CD14-positive monocyte (primary cell): ENCODE measurements at regions not wholly inside any gene's neighbourhood (a gene's known extent, or its start where the extent isn't known, plus 50 kb on each side); places are given as distances from the start of the nearest gene placed in this dataset.

ENCODE experiments used
- DNase-seq, 3 donors: peaks; one replicate each; pipeline ENCODE4 v3.0.0-alpha.2; 2011 to 2022
- H2AFZ ChIP-seq: 2 replicates; pipeline ENCODE4 v1.6.0; 2012; ENCODE audit warnings: mild to moderate bottlenecking, low read depth, low read length, inconsistent platforms; ENCODE audit not compliant: insufficient read depth, poor library complexity, severe bottlenecking
- H3K27ac ChIP-seq, 2 donors: 1 replicate in 1 of 2; 2 replicates in 1 of 2; pipeline ENCODE4 v1.5.1; 2012 to 2013; ENCODE audit warnings: low read length in 2 of 2, control low read depth in 1 of 2, inconsistent platforms in 1 of 2, low read depth in 1 of 2, mild to moderate bottlenecking in 1 of 2
- H3K27me3 ChIP-seq, 2 donors: one replicate each; pipeline versions ENCODE4 v1.6.0 to v1.6.1; 2011 to 2013; ENCODE audit warnings: low read length in 2 of 2; ENCODE audit not compliant: control insufficient read depth in 2 of 2, insufficient read depth in 2 of 2
- H3K36me3 ChIP-seq, 2 donors: replicated peaks in 1 of 2; 1 replicate in 1 of 2; 2 replicates in 1 of 2; pipeline versions ENCODE4 v1.5.1 to v1.6.1; 2012 to 2013; ENCODE audit warnings: low read length in 2 of 2, control low read depth in 1 of 2, inconsistent platforms in 1 of 2, mild to moderate bottlenecking in 1 of 2; ENCODE audit not compliant: insufficient read depth in 2 of 2, control insufficient read depth in 1 of 2
- H3K4me1 ChIP-seq, 2 donors: 1 replicate in 1 of 2; 2 replicates in 1 of 2; pipeline versions ENCODE4 v1.5.1 to v1.6.1; 2012 to 2013; ENCODE audit warnings: low read length in 2 of 2, control low read depth in 1 of 2, inconsistent platforms in 1 of 2, mild to moderate bottlenecking in 1 of 2, moderate library complexity in 1 of 2; ENCODE audit not compliant: insufficient read depth in 2 of 2, control insufficient read depth in 1 of 2
- H3K4me2 ChIP-seq: replicated peaks from 2 replicates; pipeline ENCODE3; 2012; ENCODE audit warnings: low read length, moderate library complexity, mild to moderate bottlenecking; ENCODE audit not compliant: poor library complexity, severe bottlenecking; ENCODE audit errors: extremely low read depth
- H3K4me3 ChIP-seq, 3 experiments: fragments of 200-600 bp in 1 of 3; sonication (generic) in 1 of 3; replicated peaks in 1 of 3; 1 replicate in 2 of 3; 2 replicates in 1 of 3; pipeline ENCODE4 v1.5.1; 2011 to 2013; ENCODE audit warnings: low read length in 3 of 3, mild to moderate bottlenecking in 3 of 3, control low read depth in 2 of 3, low read depth in 2 of 3, inconsistent platforms in 1 of 3, moderate library complexity in 1 of 3
- H3K79me2 ChIP-seq: 2 replicates; pipeline ENCODE4 v1.6.0; 2012; ENCODE audit warnings: mild to moderate bottlenecking, control low read depth, inconsistent platforms, low read length, moderate library complexity; ENCODE audit not compliant: insufficient read depth
- H3K9ac ChIP-seq: 2 replicates; pipeline ENCODE4 v1.6.0; 2017; ENCODE audit warnings: low read length, mild to moderate bottlenecking; ENCODE audit not compliant: insufficient read depth, poor library complexity, severe bottlenecking
- H3K9me3 ChIP-seq, 2 donors: replicated peaks in 1 of 2; 1 replicate in 1 of 2; 2 replicates in 1 of 2; pipeline versions ENCODE4 v1.5.1 to v1.6.1; 2012 to 2013; ENCODE audit warnings: low read length in 2 of 2, control low read depth in 1 of 2; ENCODE audit not compliant: control insufficient read depth in 1 of 2, insufficient read depth in 1 of 2
- H4K20me1 ChIP-seq: 2 replicates; pipeline ENCODE4 v1.6.0; 2012; ENCODE audit warnings: mild to moderate bottlenecking, low read length, control low read depth, moderate library complexity; ENCODE audit not compliant: insufficient read depth
- H3K27ac Mint-ChIP-seq, 7 donors: one replicate each; pipeline ENCODE4 v1.8.0; 2020; ENCODE audit warnings: mild to moderate bottlenecking in 7 of 7, mixed read lengths in 7 of 7, moderate library complexity in 6 of 7, inconsistent platforms in 2 of 7
- H3K27me3 Mint-ChIP-seq, 3 donors: one replicate each; pipeline ENCODE4 v1.8.0; 2021 to 2022; ENCODE audit warnings: low read depth in 3 of 3, mild to moderate bottlenecking in 3 of 3, mixed read lengths in 3 of 3, moderate library complexity in 3 of 3, inconsistent platforms in 1 of 3
- H3K36me3 Mint-ChIP-seq, 2 donors: one replicate each; pipeline ENCODE4 v1.8.0; 2020; ENCODE audit warnings: mixed read lengths in 2 of 2, inconsistent platforms in 1 of 2, mild to moderate bottlenecking in 1 of 2
- H3K4me1 Mint-ChIP-seq: one replicate; pipeline ENCODE4 v1.8.0; 2020; ENCODE audit warnings: mild to moderate bottlenecking, mixed read lengths
- H3K4me3 Mint-ChIP-seq, 2 donors: one replicate each; pipeline ENCODE4 v1.8.0; 2020; ENCODE audit warnings: mild to moderate bottlenecking in 2 of 2, mixed read lengths in 2 of 2, moderate library complexity in 1 of 2
- H3K9me3 Mint-ChIP-seq, 7 donors: one replicate each; pipeline ENCODE4 v1.8.0; 2020 to 2022; ENCODE audit warnings: mixed read lengths in 7 of 7, mild to moderate bottlenecking in 6 of 7, moderate library complexity in 6 of 7, inconsistent platforms in 2 of 7
- WGBS: methylation state at CpG from one replicate; pipeline ENCODE4 v1.1.5; 2013; ENCODE audit warnings: missing lambda C conversion rate; ENCODE audit not compliant: insufficient coverage; 5-methylcytosine and 5-hydroxymethylcytosine counted together
- intact Hi-C, 2 donors: fragments of 100-400 bp; cut with micrococcal nuclease; formaldehyde crosslinking; loops; one replicate each; pipeline versions ENCODE4 v1.15.0 to v1.15.1; 2023
- TF ChIP-seq, protein P1 (sequence below): fragments of 200-600 bp; IDR thresholded peaks from one replicate; pipeline ENCODE4 v1.8.0; 2022; ENCODE audit warnings: antibody characterized with exemption, mild to moderate bottlenecking

DNA sequence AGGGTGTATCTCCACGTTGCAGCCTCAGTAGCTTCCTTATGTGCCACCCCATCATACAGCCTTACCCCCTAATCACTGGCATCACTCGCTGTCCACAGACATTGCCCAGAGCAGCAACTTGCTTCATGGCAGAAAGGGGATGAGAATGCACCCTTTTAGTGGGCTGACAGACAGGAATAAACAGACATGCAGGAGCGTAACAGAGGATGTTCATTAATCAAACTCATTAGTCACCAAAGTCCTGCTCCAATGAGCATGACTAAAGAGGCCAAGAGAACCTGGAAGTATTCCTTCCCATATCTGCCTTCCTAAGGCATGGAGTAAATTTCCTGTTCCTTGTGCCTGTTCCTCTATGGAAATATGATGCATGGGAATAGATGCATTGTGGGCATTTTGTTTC, 197.0 kb downstream of the PHLDA1 start:
- H3K79me2 ChIP-seq: no peaks in the 10 kb centered on the region
- no peak overlapping the region for H3K27ac ChIP-seq
- no peak overlapping the region for H3K4me2 ChIP-seq
- H2AFZ ChIP-seq: no peak overlapping the region
- H3K27me3 Mint-ChIP-seq: peaks cover 0 to 3% (median 3%) of the 10 kb centered on the region in 3 donors
- no peaks in the 10 kb centered on the region for H3K36me3 ChIP-seq
- H3K4me1 Mint-ChIP-seq: no peaks in the 10 kb centered on the region
- TF ChIP-seq, protein P1, sequence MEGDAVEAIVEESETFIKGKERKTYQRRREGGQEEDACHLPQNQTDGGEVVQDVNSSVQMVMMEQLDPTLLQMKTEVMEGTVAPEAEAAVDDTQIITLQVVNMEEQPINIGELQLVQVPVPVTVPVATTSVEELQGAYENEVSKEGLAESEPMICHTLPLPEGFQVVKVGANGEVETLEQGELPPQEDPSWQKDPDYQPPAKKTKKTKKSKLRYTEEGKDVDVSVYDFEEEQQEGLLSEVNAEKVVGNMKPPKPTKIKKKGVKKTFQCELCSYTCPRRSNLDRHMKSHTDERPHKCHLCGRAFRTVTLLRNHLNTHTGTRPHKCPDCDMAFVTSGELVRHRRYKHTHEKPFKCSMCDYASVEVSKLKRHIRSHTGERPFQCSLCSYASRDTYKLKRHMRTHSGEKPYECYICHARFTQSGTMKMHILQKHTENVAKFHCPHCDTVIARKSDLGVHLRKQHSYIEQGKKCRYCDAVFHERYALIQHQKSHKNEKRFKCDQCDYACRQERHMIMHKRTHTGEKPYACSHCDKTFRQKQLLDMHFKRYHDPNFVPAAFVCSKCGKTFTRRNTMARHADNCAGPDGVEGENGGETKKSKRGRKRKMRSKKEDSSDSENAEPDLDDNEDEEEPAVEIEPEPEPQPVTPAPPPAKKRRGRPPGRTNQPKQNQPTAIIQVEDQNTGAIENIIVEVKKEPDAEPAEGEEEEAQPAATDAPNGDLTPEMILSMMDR: no peak
- no peak overlapping the region for H3K9ac ChIP-seq
- no peak for DNase-seq
- peaks cover 0 to 2% (median 0%) of the 10 kb centered on the region in 7 donors for H3K9me3 Mint-ChIP-seq
- no peaks in the 10 kb centered on the region for H3K36me3 Mint-ChIP-seq
- H3K27ac Mint-ChIP-seq: no peak overlapping the region
- no peaks in the 10 kb centered on the region for H3K9me3 ChIP-seq
- no peak overlapping the region for H3K4me3 ChIP-seq
- no peaks in the 10 kb centered on the region for H4K20me1 ChIP-seq
- no peaks in the 10 kb centered on the region for H3K27me3 ChIP-seq
- H3K4me3 Mint-ChIP-seq: no peak overlapping the region
- intact Hi-C loops: no loop called here
- 83% methylated on average over 2 of the region's 3 CpGs for WGBS
- H3K4me1 ChIP-seq: no peaks in the 10 kb centered on the region

DNA sequence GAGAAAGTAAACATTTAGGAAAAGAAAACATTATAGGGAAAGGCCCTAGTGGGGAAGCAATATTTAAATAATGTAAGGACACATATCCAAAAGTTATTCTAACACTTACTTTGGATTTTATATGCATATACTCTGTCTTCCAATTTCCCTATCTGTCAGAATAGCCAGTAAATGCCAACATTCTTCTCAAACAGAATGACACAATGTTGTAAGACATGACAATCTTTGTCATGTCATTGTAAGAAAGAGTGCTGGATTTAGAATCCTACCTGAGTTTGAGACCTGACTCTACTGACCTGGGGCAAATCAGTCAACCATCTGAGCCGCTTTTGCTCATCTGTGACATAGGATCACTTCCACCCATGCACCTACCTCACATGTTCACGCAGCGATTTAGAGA, 198.3 kb downstream of the PHLDA1 start:
- Histone ChIP-seq H2AFZ (no peak overlapping the region), H3K9ac (no peak overlapping the region), H4K20me1 (no peaks in the 10 kb centered on the region), H3K27ac (no peak overlapping the region), H3K79me2 (no peaks in the 10 kb centered on the region), H3K4me2 (no peak overlapping the region), H3K4me1 (no peaks in the 10 kb centered on the region), H3K36me3 (no peaks in the 10 kb centered on the region), H3K4me3 (no peak overlapping the region), H3K27me3 (no peaks in the 10 kb centered on the region), H3K9me3 (no peaks in the 10 kb centered on the region)
- Mint-ChIP-seq H3K27me3 (peaks cover 0 to 3% (median 3%) of the 10 kb centered on the region in 3 donors), H3K36me3 (no peaks in the 10 kb centered on the region), H3K27ac (no peak overlapping the region), H3K4me1 (no peaks in the 10 kb centered on the region), H3K9me3 (peaks cover 0 to 2% (median 0%) of the 10 kb centered on the region in 7 donors), H3K4me3 (no peak overlapping the region)
- TF ChIP-seq, protein P1: no peak
- WGBS: no CpG with 5 or more reads among the region's 3 CpGs
- intact Hi-C loops: no loop called here
- no peak for DNase-seq
